Neural cell (in vitro differentiated cells): ENCODE measurements at regions not wholly inside any gene's neighbourhood (a gene's known extent, or its start where the extent isn't known, plus 50 kb on each side); places are given as distances from the start of the nearest gene placed in this dataset.
"Not testable (repeated sequence)": the region's sequence is repeated elsewhere in the genome, so short reads cannot be mapped to it uniquely, and the experiment has no call there.

Source experiments
- CTCF ChIP-seq: fragments of 450-650 bp; IDR thresholded peaks from 2 replicates; pipeline ENCODE4 v1.5.1; 2014; ENCODE audit warnings: antibody characterized with exemption, mild to moderate bottlenecking, moderate library complexity; ENCODE audit not compliant: poor library complexity, severe bottlenecking
- EP300 ChIP-seq: fragments of 450-650 bp; conservative IDR thresholded peaks from 2 replicates; pipeline ENCODE4 v1.6.1; 2014; ENCODE audit warnings: antibody characterized with exemption, mild to moderate bottlenecking, moderate library complexity; ENCODE audit not compliant: poor library complexity, severe bottlenecking
- EZH2 ChIP-seq: fragments of 200-600, 300-800 bp; shearing (Covaris generic), sonication (generic); IDR thresholded peaks from 2 replicates; pipeline ENCODE4 v1.6.1; 2014; ENCODE audit warnings: antibody characterized with exemption, low read length, borderline replicate concordance, mild to moderate bottlenecking; ENCODE audit not compliant: insufficient read depth, poor library complexity, severe bottlenecking
- POLR2AphosphoS5 ChIP-seq: IDR thresholded peaks from 2 replicates; pipeline ENCODE4 v1.6.1; 2012
- RAD21 ChIP-seq: fragments of 450-650 bp; conservative IDR thresholded peaks from 2 replicates; pipeline ENCODE4 v1.6.1; 2014; ENCODE audit warnings: antibody characterized with exemption, mild to moderate bottlenecking, moderate library complexity
- TAF1 ChIP-seq: IDR thresholded peaks from 2 replicates; pipeline ENCODE4 v1.6.1; 2012; ENCODE audit warnings: low read depth

GRCh38 chr7:68714135-68714534, 884.1 kb upstream of the AUTS2 start:
- TF ChIP-seq TAF1, CTCF, RAD21, EZH2, EP300, POLR2AphosphoS5: not testable (repeated sequence)
